Fibroblast of skin of left quadriceps (primary cell): ENCODE measurements at regions not wholly inside any gene's neighbourhood (a gene's known extent, or its start where the extent isn't known, plus 50 kb on each side); places are given as distances from the start of the nearest gene placed in this dataset.

Source experiments
- DNase-seq, 2 experiments: peaks; one replicate each; pipeline ENCODE4 v3.0.0-alpha.2; 2013; ENCODE audit warnings: low read depth in 2 of 2

DNA sequence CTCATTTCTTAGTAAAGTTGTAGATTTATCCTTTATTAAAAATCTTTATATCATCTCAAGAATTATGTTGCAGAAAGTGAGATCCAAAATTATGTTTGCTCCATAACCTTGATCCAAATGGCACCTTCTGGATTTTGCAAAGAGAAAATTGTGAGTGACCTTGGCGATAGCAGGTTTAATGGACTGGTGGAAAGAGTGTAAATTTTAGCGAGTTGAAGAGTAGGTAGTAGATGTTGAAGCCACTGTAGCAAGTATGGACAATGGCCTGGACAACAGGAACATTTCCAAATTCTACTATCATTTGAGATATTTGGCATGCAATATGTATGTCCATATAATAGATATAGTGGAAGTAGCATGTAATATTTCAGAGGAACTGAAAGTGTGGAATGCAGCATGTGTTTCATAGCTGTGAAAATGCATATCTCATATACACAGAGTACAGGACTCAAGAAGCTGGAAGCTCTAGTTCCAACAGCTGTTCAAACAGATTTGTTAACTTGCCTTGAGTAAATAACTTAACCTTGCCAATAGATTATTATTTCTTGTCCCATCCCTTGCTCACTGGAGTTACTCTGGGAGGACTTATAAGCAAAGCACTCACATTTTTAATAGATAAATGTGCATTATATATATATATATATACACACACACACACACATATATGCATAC, 152.5 kb upstream of the TLL1 start:
- DNase-seq = no peak

DNA sequence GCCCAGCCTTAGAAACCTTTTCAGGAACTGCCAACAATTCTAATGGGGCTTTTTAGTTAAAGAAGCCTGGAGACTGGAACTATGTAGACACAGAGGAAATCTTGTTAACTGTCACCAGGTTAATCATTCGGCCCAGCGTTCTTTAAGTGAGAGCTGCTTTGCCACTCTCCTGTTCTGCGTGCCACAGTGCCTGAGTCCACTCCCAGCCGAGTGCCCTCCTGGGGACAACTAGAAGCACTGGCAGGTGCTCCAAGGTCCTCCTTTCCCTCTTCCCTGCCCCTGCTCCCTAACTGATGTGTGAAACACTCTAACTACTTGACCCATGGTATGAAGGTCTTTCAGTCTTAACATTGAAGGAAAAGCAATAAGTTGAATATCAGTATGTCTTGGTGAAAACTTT, 151.2 kb upstream of the TLL1 start:
- no peak for DNase-seq

DNA sequence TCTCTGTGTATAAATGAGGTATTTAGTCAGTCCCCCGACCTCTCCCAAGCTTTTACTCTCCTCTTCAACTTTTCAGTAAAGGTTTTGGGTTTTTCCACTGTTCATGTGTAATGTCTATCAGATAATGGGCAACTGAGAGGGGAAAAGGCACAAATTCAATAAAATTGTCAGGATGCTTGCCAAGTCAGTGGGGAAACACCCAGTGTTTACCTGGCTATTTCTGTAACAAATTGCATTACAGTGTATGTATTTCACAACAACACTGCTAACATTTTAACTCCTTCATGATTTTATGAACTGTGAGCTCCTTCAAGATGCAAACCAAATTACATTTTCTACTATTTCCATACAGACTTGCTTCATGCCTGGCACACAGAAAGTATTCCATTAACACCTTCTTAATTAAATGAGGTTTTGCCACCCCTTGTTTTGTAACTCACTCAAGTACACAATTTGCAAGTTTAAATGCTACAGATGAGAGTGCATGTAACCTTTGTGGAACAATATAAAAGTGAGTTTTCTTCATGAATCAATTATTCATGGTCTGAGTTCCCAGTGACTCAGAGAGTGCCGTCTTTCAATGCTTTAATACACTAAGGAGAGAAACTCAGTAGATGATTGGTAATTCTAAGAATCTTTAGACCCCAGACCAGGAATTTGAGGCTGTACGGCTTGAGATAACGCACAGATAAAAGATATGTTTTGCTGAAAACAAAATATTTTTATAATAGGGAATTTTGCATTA, 149.8 kb upstream of the TLL1 start:
- no peak for DNase-seq

DNA sequence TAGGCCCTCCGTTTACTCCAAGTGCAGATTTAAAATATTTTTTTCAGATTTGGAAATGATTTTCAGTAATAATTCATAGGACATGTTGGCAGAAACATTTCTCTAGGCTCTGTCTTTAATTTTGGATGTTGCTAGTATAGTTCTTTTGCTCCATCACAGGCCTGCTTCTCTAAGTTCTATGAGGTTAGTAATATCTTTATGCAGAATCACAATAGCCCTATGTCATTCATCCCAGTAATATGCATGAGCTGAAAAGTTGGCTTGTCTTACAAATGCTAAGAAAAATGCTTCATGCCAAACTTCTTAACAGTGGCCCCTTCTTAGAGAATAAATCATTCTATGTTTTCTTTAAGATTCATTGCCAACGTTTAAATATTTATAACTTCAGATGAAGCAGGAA, 148.3 kb upstream of the TLL1 start:
- DNase-seq = no peak

DNA sequence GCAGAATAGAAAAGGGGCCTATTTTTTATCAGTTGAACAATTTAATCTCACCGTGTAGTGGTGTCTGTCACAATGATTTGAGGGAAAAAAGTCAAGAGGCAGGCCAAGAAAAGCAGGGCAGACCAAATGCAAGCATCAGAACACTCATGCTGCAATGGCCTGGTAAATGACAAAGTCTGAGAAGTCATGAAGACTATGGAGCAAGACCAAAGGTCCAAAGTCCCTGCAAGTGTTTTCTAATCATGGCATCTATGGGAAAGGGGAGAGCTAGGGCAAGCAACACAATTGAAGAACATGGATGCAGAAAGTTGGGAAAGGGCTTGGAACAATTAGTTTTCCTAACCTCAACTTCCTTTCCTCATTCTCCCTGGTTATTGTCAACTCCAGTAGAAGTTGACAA, 147.7 kb upstream of the TLL1 start:
- DNase-seq = no peak

DNA sequence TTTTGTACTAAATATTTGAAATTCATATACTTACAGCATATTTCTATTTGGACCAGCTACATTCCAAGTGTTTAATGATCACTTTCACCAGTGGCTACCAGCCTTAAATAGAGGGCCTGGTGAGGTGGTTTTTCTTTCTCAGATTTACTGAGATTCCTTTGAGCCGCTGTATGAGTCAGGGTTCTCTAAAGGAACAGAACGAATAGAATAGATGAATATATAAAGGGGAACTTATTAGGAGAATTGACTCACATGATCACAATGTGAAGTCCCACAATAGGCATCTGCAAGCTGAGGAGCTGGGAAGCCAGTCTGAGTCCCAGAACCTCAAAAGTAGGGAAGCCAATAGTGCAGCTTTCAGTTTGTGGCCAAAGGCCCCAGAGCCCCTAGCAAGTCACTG, 146.2 kb upstream of the TLL1 start:
- no peak for DNase-seq

DNA sequence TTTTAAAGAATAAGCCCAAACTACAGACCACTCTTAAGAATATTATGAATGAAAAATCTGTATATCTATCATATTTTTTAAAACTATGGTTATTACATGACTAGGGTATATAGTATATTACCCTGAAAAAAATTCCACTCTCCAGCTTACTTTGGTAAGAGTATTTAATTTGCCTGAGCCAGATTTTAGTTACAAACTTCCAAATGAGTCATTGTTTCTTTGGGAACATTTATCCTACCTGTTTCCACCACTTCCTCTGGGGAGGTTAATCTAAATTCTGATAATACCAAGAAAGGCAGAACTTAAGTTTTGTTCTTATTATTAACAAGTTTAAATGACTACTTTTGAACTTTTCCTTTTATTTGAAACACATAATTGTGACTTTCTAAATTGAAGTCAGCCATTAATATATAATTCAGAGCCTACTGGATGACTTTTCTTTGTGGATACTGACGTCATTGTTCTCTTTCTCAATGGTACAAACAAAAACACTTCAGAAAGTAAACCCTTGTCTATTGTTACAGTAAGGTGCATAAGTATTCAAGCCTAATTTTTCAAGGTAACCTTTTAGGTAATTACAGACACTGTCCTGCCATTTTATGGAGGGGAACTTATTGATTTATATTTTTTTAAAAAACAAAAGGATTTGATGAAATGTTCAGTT, 135.6 kb upstream of the TLL1 start:
- no peak for DNase-seq

DNA sequence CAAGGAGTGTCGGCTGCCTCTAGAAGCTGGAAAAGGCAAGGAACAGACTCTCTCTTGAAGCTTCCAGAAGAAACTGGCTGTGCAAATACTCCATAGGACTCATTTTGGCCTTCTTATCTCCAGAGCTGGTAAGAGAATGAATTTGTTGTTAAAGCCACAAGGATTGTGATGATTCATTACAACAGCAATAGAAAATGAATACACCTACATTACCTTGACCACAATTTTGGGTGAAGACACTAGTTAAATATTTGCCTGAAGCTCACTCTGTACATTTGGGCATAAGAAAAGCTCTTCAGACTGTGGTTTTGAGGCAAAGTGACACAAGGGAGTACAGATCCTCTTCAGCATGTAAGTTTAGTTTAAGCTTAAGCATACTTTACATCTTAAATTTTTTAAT, 134.5 kb upstream of the TLL1 start:
- DNase-seq = no peak

DNA sequence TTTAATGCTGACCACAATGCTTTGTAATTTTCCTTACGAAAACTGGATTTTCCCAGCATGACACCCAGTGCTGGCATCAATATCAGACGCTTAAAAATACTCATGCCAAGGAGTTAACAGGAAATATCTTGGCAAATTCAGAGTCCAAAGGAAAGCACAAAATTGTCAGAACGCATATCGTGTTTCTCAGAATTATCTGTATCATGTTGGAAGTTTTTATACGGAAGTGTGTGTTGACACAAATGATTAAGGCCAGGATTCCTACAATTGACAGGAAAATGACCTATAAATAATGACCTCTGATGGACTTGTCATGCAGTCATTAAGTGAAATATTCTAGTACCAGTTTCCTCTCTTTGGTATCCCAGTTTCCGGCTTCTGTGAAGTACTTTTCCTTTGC, 132.1 kb upstream of the TLL1 start:
- DNase-seq = no peak

DNA sequence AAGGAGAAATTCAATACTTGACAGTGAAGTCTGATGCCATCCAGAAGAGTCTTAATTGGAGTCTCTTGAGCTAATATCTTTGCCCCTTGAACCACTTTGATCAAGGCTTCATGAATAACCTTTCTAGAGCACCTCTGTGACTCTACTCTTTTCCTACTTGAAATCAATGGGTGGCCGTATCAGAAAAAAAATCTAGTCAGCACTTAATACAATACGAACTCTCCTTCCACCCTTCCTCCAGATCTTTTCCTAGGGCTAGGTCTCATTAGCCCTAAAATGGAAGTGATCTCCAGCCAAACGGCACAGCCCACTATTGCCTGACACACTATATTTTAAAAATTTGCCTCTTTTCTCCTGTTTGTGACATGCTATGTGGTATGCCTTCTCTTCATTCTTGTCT, 129.6 kb upstream of the TLL1 start:
- DNase-seq = no peak

DNA sequence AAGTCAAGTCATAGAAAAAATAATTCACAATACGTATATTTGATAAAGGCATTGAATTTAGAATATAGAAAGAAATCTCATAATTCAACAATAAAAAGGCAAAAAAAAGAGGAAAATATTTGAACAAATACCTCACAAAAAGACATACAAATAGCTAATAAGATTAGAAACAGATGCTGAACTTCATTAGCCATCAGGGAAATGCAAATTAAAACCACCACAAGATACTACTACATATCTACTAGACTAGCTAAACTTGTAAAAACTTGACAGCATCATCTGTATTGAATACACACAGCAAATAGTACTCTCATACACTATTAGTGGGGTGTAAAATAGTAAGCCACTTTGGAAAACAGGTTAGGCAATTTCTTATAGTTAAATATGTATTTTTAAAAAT, 128.7 kb upstream of the TLL1 start:
- no peak for DNase-seq

DNA sequence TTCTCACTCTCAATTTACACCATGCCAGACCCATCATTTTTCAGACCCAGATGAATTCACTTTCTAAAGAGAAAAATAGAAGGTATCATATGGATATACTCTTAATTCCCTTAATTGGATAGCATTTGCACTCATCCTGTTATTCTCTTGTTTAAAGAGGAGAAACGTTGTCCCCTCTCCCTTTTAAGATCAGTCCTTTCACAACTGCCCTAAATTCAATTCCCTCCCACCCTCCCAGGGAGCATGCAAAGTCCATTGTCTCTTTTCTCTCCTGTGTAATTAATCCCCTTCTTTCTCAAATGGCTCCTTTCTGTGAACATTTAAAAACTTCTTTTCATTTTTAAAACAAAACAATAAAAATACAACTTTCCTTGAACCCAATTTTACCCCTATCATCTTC, 124.7 kb upstream of the TLL1 start:
- no peak for DNase-seq

DNA sequence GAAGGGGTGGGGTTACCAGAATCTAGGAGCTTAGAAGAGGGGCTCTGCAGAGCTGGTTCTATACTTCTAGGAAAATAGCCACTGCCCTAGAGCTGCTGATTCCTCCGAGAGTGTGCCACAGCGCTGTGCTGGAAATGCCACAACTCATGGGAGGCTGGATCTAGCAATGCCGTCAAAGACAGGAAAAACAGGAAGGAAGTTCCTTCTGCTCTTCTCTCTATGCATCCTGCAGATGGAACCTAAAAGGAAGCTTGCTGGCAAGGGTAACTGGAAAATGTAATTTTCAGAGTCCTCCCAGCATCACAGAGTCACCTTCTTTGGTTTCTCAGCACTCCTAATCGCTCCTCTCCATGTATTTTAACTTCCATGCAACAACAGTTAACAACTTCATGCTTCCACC, 121.2 kb upstream of the TLL1 start:
- no peak for DNase-seq

DNA sequence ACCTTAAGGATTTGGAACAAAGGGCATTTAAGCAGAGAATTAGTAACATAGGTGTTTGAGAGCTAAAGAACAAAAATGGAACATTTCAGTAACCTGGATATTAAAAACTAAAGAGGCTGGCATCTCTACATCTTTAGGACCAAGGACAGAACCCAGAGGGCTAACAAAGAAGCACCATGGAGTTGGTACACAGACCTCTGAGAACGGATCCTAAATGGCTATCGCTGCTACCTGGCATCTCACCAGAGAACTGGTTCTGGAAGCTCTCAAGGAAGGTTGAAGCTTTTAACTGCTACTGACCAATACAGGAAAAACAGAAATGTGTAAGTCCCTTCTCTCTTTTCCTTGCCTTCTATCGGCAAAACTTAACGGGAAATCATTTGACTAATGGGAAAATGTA, 118.4 kb upstream of the TLL1 start:
- no peak for DNase-seq

DNA sequence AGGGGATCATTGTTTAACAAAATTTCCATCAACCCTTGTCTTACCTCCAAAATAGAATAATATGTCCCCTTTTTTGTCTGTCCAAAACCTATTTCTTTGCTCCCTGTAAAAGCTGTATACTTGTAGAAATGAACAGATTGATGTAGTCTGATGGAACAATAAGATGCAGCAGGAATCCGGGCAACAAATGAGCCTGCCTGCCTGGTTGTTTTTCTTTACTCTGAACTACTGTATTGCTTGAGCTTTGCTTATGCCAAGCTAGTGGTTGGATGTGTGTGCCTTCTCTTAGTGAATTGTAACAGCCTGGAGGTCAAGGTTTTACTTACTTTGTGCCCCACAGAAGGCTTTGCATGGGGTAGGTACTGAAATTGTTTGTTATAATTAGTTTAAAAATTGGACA, 116.2 kb upstream of the TLL1 start:
- DNase-seq = no peak

DNA sequence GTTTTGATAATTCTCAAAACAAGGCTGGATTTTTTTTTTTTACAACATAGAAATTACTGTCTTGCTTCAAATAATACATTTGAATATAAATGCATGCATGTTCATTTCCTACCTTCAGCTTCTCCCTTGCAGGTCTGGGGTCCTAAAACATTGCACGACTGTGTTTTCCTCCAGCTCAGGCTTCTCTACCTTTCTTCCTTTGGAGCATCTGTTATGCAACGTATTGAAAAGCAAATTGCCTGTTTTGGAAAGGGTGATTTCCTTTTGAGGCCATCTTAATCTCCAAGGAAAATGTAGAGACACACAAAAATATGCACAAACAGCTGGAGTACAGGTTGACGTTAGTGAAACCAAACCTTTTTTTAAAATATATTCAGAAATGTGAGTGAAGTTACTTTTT, 115.6 kb upstream of the TLL1 start:
- no peak for DNase-seq

DNA sequence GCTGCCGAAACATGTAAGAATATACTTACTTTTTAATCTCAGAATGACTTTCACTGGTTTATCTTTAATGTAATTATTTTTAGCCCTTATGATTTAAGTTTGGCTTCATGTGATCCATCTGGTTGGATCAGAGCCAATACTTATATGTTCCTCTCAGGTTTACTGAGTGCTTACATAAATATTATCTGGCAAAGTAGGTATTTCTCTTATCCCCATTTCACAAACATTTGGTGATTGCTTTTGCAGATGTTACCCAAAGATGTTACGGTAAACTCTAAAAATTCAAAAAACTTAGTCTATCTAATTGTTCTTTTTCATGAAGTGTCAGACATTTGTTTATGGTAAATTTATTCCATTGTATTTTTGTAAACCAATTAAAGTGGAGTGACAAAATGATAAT, 115.0 kb upstream of the TLL1 start:
- DNase-seq = no peak

DNA sequence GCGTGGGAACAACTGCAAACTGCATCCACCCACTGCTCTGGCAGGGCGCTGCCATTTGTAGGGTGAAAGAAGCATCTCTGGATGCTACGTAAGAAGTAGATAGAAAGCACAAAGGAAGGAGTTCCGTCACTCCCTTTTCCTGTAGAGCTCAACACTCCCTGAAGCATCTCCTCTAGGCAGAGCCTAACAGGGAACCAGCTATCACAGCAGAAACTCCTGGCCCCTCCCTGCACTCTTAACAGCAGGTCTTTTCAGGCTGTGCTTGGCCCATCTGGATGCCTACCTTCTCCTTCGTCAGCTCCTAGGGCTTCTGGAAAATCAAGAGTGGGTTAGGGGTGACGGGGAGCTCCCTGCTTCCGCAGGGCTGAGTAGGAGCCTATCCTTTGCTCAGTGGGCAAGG, 112.9 kb upstream of the TLL1 start:
- DNase-seq = no peak

DNA sequence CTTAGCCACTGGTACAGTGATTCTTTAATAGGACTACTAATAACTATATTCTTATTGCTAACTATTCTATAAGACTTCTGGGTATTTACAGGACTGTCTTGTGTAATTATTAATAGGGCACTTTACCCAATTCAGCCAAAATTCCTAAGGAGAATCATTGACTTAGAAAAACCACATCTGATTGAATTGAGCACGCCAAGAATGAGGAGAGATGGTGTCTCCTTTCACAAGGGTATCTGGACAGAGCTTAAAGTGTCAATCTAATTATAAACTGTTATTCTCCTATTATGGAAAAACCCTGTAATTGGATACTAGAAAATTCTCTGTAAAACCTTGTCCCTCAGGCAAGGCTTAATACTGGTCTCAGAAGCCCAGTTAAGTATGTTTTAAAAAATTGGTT, 111.1 kb upstream of the TLL1 start:
- DNase-seq = no peak

DNA sequence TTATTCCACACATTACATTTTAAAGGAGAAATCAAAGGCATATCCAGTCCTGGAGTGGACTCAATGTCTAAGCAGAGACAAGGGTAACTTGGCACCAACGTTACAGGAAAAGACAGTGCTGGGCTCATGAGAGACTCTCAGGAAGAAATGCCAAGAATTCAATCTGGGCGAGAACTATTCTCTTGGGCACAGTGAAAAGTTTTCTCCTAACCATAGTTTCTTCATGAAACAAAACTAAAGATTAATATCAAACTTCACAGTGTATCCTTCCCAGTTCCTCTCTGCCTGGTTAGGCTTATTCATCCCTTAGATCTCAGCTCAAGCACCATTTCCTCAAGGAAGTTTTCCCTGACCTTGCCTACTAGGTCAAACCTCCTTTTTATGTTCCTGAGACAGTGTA, 109.4 kb upstream of the TLL1 start:
- DNase-seq = no peak

DNA sequence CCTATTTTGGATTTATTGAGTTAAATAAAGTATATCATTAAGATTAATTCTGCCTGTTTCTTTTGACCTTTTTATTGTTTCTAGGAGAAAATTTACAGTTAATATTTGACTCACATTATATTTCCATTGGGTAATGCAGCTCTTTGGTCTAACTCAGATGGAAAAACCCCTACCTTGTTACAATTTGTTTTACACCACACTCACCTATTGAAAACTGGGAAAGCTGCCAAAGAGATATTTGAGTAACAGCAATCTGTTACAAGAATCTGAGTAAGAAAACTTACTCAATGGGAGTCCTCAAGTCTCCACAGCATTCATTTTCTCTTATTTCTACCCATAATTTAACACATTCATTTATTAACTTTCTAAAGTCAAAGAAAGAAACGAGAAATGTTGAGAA, 108.0 kb upstream of the TLL1 start:
- no peak for DNase-seq

DNA sequence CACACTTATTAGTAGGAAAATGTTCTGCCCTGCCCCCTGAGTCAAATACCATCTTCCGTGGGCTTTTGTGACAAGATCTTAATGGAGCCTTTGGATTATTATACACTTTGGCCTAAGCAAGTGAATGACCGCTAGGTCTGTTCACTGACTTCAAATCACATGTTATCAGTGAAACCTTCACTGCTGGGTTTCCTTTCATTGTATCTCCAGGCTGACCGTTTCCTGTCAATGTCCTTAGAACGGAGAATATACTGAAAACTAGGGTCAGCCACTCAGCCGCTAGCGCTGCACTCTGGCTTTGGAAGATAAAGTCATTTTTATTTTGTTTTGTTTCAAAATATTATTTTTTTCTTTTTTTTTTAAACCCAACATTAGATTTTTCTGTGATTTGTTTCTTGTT, 107.0 kb upstream of the TLL1 start:
- DNase-seq = no peak

DNA sequence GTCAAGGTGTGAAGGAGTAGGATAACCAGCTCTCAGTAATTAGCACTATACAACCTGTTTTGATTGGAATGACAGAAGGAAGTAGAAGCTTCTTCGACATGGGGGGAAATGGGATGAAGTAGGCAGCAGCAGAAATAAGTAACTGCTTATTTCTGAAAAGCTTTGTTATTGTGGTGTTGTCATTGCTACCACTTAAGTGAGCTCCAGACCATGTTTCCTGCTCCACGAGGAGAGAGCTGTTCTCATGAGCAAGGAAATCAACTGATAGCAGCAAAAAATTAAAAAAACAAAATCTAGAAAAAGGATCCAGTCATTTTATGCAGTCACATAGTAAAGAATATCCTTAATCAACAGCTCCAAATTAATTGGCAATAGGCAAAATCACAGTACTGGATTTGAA, 106.1 kb upstream of the TLL1 start:
- DNase-seq = no peak
